ENCODE measurements at regions not wholly inside any gene's neighbourhood (a gene's known extent, or its start where the extent isn't known, plus 50 kb on each side); places are given as distances from the start of the nearest gene placed in this dataset.
A peak's percentile ranks its signal among the peaks of the same experiment; 100 is the strongest.

DNA sequence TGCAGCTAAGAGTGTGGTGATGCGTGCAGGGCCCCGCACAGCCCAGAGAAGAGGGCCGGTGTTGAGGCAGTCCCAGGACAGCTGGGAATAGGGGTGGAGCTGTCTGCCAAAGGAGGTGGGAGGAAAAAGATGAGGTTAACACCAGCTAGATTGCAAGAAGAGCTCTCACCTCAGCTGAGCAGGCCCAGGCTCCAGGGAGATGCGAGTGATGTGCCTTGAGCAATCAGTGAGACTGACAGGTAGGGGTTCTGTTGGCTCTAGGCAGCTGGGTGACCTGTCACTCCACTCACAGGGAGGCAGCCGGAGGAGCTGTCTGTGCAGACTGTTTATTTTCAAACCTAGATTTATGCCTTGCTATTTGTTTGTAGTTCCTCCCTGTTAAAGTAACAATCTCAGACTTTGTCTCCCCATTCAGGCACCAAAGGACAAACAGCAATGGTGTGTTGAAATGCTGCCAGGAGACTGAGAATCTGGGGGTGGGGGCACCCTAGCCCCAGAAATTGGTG is 205.1 kb upstream of the CXCL12 start:
- TF ChIP-seq, protein P1, sequence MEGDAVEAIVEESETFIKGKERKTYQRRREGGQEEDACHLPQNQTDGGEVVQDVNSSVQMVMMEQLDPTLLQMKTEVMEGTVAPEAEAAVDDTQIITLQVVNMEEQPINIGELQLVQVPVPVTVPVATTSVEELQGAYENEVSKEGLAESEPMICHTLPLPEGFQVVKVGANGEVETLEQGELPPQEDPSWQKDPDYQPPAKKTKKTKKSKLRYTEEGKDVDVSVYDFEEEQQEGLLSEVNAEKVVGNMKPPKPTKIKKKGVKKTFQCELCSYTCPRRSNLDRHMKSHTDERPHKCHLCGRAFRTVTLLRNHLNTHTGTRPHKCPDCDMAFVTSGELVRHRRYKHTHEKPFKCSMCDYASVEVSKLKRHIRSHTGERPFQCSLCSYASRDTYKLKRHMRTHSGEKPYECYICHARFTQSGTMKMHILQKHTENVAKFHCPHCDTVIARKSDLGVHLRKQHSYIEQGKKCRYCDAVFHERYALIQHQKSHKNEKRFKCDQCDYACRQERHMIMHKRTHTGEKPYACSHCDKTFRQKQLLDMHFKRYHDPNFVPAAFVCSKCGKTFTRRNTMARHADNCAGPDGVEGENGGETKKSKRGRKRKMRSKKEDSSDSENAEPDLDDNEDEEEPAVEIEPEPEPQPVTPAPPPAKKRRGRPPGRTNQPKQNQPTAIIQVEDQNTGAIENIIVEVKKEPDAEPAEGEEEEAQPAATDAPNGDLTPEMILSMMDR (IDR thresholded peaks at IDR 0.05; ENCODE audit: low read depth, low read length): no peak
- H3K4me3 ChIP-seq (replicated peaks in 1 of 2; ENCODE audit: low read depth in 2 of 2, low read length in 2 of 2): no peak overlapping the region
- no peak for DNase-seq (ENCODE audit: low read depth in 2 of 2)

- H3K4me3 ChIP-seq (replicated peaks in 1 of 2; ENCODE audit: low read depth in 2 of 2, low read length in 2 of 2): no peak overlapping the region
- TF ChIP-seq, protein P1 (IDR thresholded peaks at IDR 0.05; ENCODE audit: low read depth, low read length): no peak
- peak in 1 of 2 donors; percentile 41 for DNase-seq (ENCODE audit: low read depth in 2 of 2)
Observed at GRCh38 chr10:44591911-44592310, 207.0 kb upstream of the CXCL12 start.

DNA sequence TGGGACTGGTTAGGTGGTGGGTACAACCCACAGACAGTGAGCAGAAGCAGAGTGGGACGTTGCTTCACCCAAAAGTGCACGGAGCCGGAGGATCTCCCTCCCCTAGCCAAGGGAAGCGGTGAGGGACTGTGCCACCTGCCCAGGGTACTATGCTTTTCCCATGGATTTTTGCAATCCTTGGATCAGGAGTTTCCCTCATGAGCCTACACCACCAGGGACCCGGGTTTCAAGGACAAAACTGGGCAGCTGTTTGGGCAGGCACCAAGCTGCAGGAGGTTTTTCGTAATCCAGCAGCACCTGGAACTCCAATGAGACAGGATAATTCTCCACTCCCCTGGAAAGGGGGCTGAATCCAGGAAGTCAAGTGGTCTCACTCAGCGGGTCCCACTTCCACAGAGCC is 209.1 kb upstream of the CXCL12 start:
- H3K4me3 ChIP-seq (replicated peaks in 1 of 2; ENCODE audit: low read depth in 2 of 2, low read length in 2 of 2): no peak overlapping the region
- TF ChIP-seq, protein P1 (IDR thresholded peaks at IDR 0.05; ENCODE audit: low read depth, low read length): no peak
- no peak for DNase-seq (ENCODE audit: low read depth in 2 of 2)

DNA sequence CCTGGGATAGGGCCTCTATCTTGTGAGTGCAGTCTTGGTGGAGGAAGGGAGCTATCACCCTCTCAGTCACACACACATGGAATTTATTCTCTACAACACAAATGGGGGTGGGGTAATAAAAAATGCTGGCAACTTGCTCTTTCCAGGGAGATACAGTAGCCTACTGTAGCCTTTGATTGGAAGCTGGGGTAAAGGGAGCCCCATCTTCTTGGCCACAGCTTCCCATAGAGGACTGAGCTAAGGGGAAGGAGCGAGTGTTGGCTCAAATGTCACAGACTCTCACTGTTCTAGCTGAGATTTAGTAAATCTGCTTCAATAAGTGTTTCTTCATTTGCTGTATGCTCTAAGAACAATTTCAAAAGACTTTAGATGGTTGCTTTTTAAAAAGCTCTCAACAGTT is 222.2 kb upstream of the CXCL12 start:
- no peak for DNase-seq (ENCODE audit: low read depth in 2 of 2)
- TF ChIP-seq, protein P1 (IDR thresholded peaks at IDR 0.05; ENCODE audit: low read depth, low read length): no peak
- H3K4me3 ChIP-seq (replicated peaks in 1 of 2; ENCODE audit: low read depth in 2 of 2, low read length in 2 of 2): no peak overlapping the region

DNA sequence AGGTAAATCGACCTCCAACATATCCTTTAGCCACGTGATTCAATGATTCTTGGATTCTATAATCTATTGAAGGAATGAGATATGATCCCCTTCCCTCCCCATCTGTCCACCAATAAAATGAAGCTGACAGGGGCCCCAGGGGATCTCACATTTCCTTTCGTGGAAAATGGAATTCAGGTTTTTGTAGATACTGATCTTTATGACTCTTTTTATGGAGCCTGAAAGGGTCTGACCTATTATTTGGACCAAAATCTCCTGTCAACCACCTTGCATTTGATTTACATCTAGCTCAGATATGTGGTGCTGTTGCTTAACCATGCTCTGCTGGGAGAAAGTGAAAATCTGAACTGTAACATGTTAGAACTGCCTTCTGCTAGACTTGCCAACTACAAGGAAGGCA is 234.0 kb upstream of the CXCL12 start:
- peak in 1 of 2 donors; percentile 2 for DNase-seq (ENCODE audit: low read depth in 2 of 2)
- no peak overlapping the region for H3K4me3 ChIP-seq (replicated peaks in 1 of 2; ENCODE audit: low read depth in 2 of 2, low read length in 2 of 2)

DNA sequence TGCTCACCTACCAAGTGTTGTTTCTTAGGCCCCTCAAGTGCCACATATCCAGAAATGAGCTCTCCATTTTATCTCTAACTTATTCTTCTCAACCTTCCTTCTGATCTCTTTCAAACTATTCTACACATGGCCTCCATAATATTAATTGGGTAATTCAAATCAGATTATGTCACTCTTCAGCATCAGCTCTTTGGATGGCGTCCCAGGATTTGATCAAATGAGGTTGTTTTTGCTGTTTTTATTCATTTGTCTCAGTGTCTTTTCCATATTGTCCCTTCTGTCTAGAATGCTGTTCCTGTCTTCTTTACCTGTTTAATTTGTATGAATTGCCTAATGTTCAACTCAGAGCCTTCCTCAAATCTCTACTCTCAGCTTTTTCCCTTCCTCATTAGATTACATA is 234.6 kb upstream of the CXCL12 start:
- H3K4me3 ChIP-seq (replicated peaks in 1 of 2; ENCODE audit: low read depth in 2 of 2, low read length in 2 of 2): no peak overlapping the region
- TF ChIP-seq, protein P1 (IDR thresholded peaks at IDR 0.05; ENCODE audit: low read depth, low read length): no peak
- DNase-seq (ENCODE audit: low read depth in 2 of 2): peak in 1 of 2 donors; percentile 5

More for the DNA sequence above, 234.0 kb upstream of the CXCL12 start:
- TF ChIP-seq, protein P1 (IDR thresholded peaks at IDR 0.05; ENCODE audit: low read depth, low read length): no peak

DNA sequence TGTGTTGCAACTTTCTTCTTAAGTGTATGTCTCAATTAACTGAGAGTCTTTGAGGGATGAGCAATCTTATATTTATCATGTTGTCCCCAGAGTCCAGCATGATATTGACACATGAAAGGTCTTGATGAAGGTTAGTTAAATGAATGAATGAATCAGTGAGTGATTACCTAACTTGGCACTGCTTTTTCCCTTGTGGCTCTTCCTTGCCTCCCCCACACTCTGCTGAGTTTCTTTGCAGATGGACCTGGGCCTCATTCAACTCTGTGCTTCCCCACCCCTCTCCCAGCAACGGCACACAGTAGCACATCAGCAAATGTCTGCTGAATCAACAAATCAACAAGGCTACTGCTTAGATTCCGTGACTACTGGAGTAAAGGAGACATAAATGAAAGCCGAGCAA is 235.1 kb upstream of the CXCL12 start:
- TF ChIP-seq, protein P1 (IDR thresholded peaks at IDR 0.05; ENCODE audit: low read depth, low read length): no peak
- peak; percentile 74 to 92 for DNase-seq (ENCODE audit: low read depth in 2 of 2)
- H3K4me3 ChIP-seq (replicated peaks in 1 of 2; ENCODE audit: low read depth in 2 of 2, low read length in 2 of 2): no peak overlapping the region
